ENCODE measurements at regions not wholly inside any gene's neighbourhood (a gene's known extent, or its start where the extent isn't known, plus 50 kb on each side); places are given as distances from the start of the nearest gene placed in this dataset.

DNA sequence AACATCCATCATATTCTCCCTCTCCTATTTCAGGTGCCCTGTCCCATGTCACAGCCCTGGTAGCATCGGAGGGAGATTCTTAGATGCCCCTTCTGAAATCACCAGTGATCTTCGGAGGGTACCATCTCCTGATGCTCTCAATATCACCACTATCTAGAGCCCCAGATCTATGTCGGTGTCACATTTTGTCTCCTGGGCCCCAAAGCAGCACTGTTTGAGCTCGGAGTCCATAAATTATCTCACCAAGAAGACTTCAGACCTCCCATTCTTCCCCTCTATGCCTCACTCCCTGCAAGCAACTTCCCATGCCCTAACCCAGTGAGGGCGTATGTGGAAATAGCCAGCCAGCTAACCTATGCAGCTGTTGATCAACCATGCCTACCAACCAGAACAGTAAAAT is 51.5 kb upstream of the NLK start:
- Histone ChIP-seq H3K4me1 (no peaks in the 10 kb centered on the region), H3K4me3 (no peak overlapping the region), H3K9me3 (no peaks in the 10 kb centered on the region), H3K36me3 (no peaks in the 10 kb centered on the region), H3K27ac (no peak overlapping the region), H3K27me3 (no peaks in the 10 kb centered on the region)
- no peak for ATAC-seq
- no peak for DNase-seq
- intact Hi-C loops (cut with DNase I), result no loop called here
- TF ChIP-seq, protein P1, sequence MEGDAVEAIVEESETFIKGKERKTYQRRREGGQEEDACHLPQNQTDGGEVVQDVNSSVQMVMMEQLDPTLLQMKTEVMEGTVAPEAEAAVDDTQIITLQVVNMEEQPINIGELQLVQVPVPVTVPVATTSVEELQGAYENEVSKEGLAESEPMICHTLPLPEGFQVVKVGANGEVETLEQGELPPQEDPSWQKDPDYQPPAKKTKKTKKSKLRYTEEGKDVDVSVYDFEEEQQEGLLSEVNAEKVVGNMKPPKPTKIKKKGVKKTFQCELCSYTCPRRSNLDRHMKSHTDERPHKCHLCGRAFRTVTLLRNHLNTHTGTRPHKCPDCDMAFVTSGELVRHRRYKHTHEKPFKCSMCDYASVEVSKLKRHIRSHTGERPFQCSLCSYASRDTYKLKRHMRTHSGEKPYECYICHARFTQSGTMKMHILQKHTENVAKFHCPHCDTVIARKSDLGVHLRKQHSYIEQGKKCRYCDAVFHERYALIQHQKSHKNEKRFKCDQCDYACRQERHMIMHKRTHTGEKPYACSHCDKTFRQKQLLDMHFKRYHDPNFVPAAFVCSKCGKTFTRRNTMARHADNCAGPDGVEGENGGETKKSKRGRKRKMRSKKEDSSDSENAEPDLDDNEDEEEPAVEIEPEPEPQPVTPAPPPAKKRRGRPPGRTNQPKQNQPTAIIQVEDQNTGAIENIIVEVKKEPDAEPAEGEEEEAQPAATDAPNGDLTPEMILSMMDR (IDR thresholded peaks at IDR 0.05), result no peak
- no peak for FAIRE-seq
- 90 to 95% methylated on average over 5 of the region's 5 CpGs for WGBS, 2 donors

DNA sequence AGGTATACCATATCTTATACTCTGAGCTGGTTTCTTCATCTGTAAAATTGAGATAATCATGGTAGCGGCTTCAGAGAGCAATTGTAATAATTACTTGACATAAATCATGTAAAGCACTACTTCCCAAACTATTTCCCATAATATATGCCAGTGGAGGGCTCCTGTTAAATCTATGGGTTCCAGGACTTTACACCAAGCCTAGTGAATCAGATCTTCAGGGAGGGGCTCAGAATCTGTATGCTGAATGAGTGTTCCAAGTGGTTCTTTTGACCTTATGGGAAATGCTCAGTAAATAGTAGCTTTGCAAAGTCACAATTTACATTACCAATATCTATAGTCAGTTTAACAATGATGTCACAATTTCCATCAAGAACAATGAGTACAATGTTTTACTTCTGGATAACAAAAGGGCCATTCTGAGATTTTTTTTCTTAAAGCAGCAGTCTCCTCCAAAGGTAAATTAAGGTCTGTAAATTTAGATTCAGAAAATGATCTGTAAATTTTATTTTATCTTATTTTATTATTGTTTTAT is 50.9 kb upstream of the NLK start:
- FAIRE-seq, result no peak
- Histone ChIP-seq H3K27ac (no peak overlapping the region), H3K36me3 (no peaks in the 10 kb centered on the region), H3K4me3 (no peak overlapping the region), H3K27me3 (no peaks in the 10 kb centered on the region), H3K9me3 (no peaks in the 10 kb centered on the region), H3K4me1 (no peaks in the 10 kb centered on the region)
- TF ChIP-seq, protein P1 (IDR thresholded peaks at IDR 0.05), result no peak
- DNase-seq, result no peak
- no peak for ATAC-seq
- WGBS, 2 donors, result 94 to 98% methylated on average over 1 of the region's 1 CpG
- intact Hi-C loops (cut with DNase I), result no loop called here

Measured in pancreas (tissue), 10 donors.